ENCODE measurements at regions not wholly inside any gene's neighbourhood (a gene's known extent, or its start where the extent isn't known, plus 50 kb on each side); places are given as distances from the start of the nearest gene placed in this dataset.
"Not testable (repeated sequence)": the region's sequence is repeated elsewhere in the genome, so short reads cannot be mapped to it uniquely, and the experiment has no call there.

- DNase-seq (ENCODE audit: low read depth), result no peak
Measured at GRCh38 chr4:58871509-58871908, 1761.3 kb upstream of the IGFBP7 start.

GRCh38 chr4:58849026-58849425, 1738.8 kb upstream of the IGFBP7 start:
- no peak for DNase-seq (ENCODE audit: low read depth)

DNA sequence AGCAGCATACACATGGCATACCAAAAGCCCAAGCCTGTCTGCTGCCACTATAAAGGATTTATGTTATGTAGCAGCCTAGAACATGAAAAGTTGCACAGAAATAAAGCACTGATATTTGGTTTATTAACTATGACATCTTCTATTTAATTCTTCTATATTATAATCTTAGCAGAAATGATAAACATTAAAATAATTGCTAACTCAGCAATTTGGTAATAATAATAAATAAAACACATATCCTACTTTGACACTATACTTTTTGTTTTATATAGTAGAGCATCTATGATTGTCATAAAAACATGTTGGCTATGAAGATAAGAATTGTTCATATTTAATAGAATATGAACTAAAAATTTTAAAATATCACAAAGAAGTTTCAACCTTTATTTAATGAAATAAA, 1733.3 kb upstream of the IGFBP7 start:
- no peak for DNase-seq (ENCODE audit: low read depth)

DNA sequence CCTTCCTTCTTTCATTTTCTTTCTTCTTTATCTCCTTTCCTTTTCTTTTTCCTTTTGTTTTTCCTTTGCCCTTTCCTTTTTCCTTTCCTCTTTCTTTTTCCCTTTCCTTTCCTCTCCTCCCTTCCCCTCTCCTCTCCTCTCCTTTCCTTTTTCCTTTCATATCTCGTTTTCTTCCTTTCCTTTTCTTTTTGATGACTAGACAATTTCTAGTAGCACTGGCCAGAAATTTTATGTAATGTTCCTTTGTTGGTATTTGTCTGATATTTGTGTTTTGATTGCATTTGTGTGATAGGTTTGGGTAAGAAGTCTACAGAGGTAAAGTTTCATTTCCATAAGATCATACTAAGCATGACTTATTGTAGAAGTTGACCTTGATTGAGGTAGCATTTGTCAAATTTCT, 1722.9 kb upstream of the IGFBP7 start:
- DNase-seq (ENCODE audit: low read depth), result no peak

DNA sequence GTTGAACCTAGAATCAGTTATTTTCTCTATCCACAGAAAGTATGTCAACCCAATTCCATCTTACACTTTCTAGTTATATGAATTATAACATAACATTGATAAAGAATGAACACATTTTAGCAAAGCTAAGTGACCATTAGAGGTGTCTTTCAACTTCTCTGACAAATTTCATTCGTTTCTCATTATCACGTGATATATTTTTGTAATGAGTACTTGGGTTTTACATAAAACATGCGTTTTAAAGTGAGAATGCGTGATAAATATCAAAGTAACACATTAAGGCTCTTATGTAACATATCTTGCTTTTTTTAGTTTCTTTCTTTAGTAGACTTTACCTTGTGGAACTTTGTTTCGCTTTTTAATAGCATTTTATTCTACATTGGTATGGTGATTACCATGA, 1715.1 kb upstream of the IGFBP7 start:
- DNase-seq (ENCODE audit: low read depth), result no peak

DNA sequence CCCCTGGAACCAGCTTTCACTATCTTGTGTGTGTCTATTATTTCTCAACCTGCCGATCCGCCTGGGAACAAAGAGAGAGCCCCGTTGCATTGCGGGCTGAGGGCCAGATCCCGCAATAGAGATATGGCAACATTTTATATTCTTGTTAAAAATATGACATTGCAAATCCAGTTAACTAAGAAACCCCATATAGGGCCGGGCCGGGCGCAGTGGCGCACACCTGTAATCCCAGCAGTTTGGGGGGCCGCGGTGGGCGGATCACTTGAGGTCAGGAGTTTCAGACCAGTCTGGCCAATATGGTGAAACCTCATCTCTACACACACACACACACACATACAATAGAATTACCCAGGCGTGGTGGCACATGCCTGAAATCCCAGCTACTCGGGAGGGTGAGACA, 1708.4 kb upstream of the IGFBP7 start:
- not testable (repeated sequence) for DNase-seq (ENCODE audit: low read depth)

- DNase-seq (ENCODE audit: low read depth), result no peak
Measured at GRCh38 chr4:58809948-58810347, 1699.8 kb upstream of the IGFBP7 start.

- peak; percentile 4 for DNase-seq (ENCODE audit: low read depth)
Measured at GRCh38 chr4:58809366-58809765, 1699.2 kb upstream of the IGFBP7 start.

- DNase-seq (ENCODE audit: low read depth), result no peak
Measured at GRCh38 chr4:58808817-58809216, 1698.6 kb upstream of the IGFBP7 start.

DNA sequence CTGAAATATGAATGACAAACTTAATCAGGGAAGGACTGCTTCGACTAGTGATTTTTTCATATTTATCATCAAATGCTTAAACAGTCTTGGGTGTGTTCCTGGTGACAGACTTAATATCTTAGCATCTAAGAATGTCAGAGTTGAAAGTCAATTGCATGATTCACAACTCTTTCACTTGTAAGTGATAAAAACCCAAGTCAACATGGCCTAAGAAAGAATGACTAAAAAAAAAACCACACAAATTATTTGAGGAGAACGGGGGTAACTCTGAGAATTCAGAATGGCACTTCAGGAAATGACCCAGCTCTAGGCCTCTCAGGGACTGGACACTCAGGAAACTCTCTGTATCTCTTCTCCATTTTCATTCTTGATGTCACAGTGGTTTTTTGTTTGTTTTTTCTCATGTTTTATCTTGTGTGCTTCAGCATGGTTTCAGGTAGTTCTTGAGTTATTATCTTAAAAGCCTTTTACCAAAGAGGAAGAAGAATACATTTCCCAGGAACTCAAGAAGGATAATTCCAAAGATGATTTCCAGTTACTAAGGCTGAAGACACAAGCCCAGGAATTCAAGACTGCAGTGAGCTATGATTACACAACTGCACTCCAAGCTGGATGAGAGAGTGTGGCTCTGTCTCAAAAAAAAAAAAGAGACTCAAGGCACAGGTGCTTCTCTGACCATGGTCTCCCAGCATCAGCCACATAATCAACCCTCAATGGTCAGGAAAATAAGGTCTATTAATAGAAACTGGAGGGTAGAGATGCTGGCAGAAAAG, 1697.8 kb upstream of the IGFBP7 start:
- DNase-seq (ENCODE audit: low read depth), result peak; percentile 16

GRCh38 chr4:58776627-58777026, 1666.4 kb upstream of the IGFBP7 start:
- peak; percentile 68 for DNase-seq (ENCODE audit: low read depth)

GRCh38 chr4:58767598-58767997, 1657.4 kb upstream of the IGFBP7 start:
- DNase-seq (ENCODE audit: low read depth), result no peak

- no peak for DNase-seq (ENCODE audit: low read depth)
Measured at GRCh38 chr4:58766763-58767162, 1656.6 kb upstream of the IGFBP7 start.

- no peak for DNase-seq (ENCODE audit: low read depth)
Measured at GRCh38 chr4:58761563-58761962, 1651.4 kb upstream of the IGFBP7 start.

GRCh38 chr4:58760737-58761136, 1650.6 kb upstream of the IGFBP7 start:
- no peak for DNase-seq (ENCODE audit: low read depth)

- DNase-seq (ENCODE audit: low read depth), result no peak
Measured at GRCh38 chr4:58760100-58760499, 1649.9 kb upstream of the IGFBP7 start.

- DNase-seq (ENCODE audit: low read depth), result no peak
Measured at GRCh38 chr4:58749206-58749605, 1639.0 kb upstream of the IGFBP7 start.

DNA sequence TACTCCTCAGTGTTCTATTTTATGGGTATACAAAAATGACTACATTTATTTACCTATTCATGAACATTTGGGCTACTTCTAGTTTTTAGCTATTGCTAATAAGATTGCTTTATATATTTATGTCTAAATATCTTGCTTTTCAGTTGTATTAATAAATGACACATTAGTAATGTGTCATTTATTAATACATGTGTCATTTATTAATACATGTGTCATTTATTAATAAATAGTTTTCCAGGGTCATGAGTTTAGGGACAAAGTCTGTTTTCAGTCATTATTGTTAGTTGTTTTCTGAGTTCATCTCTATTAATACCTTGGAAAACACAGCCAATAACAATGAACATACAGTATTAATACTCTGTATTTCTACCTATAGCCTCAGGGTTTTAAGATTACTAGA, 1630.7 kb upstream of the IGFBP7 start:
- no peak for DNase-seq (ENCODE audit: low read depth)

DNA sequence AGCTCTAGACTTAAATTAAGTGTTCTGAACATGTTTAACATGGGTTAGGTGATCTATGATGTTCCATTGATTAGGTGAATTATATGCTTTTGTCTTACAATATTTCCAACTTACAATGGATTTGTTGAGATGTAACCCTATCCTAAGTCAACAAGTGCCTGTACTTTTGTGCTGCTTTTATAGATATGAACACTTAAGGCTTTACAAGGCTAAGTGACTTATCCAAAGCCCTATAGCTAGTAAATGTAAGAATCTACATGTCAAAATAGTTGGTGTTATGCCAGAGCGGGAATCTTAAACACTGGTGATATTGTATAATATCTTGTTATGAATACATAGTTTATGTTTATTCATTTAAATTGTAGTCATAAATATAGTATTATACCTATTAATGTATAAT, 1629.1 kb upstream of the IGFBP7 start:
- DNase-seq (ENCODE audit: low read depth), result no peak

- no peak for DNase-seq (ENCODE audit: low read depth)
Measured at GRCh38 chr4:58738375-58738774, 1628.2 kb upstream of the IGFBP7 start.

- no peak for DNase-seq (ENCODE audit: low read depth)
Measured at GRCh38 chr4:58734030-58734674, 1624.0 kb upstream of the IGFBP7 start.

DNA sequence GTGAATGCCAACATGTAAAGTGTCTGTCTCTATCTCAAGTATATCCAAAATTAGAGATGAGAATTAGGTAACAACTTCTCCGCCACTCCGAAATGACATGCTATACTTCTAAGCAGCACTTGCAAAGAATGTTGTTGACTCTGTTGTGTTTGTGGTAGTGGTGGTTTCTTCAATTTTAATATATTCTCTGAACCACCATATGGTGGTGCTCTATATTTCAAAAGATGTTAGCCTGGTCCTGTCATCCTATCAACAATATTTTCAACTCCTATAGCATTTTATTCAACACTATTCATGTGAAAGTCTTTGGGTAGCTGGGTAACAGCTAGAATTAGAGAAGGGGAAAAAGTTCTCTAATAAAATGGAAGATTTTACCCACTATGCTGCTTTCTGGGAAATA, 1622.8 kb upstream of the IGFBP7 start:
- no peak for DNase-seq (ENCODE audit: low read depth)

DNA sequence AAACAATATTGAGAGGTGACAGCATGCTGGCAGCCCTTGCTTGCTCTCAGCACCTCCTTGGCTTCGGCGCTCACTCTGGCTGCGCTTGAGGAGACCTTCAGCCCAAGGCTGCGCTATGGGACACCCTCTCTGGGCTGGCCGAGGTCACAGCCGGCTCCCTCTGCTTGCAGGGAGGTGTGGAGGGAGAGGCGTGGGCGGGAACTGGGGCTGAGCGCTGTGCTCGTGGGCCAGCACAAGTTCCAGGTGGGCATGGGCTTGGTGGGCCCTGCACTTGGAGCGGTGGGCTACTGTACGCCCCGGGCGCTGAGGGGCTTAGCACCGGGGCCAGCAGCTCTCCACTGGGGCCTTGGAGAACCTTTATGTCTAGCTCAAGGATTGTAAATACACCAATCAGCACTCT, 1613.8 kb upstream of the IGFBP7 start:
- DNase-seq (ENCODE audit: low read depth), result no peak

DNA sequence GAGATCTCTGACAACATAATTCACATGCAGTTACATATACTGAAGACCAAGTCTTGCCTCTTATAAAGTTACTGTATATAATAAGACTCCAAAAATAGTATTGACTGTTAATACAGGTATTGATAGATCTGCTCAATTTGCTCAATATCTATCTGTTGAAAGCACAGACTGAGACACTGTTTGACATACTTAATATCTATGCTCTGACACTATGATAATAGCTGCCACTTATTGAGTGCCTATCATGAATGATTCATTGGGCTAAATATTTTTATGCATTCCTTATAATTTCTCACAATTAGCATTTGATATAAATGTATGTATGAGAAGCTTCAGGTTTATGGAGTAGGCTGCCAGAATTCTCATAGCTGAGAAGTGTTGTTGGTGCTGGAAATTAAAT, 1600.9 kb upstream of the IGFBP7 start:
- DNase-seq (ENCODE audit: low read depth), result no peak

Data from iris pigment epithelial cell (primary cell).